ENCODE measurements at regions not wholly inside any gene's neighbourhood (a gene's known extent, or its start where the extent isn't known, plus 50 kb on each side); places are given as distances from the start of the nearest gene placed in this dataset.

GRCh38 chr6:149228311-149228955 is 89.1 kb upstream of the TAB2 start:
- TF ChIP-seq CTCF (conservative IDR thresholded peaks at IDR 0.05; ENCODE audit: low read length) (no peak), EZH2phosphoT487 (IDR thresholded peaks at IDR 0.05; ENCODE audit: borderline replicate concordance, low read depth, low read length) (no peak)

Data from OCI-LY7 (cell line).